ENCODE measurements at regions not wholly inside any gene's neighbourhood (a gene's known extent, or its start where the extent isn't known, plus 50 kb on each side); places are given as distances from the start of the nearest gene placed in this dataset.
A peak's percentile ranks its signal among the peaks of the same experiment; 100 is the strongest.

DNA sequence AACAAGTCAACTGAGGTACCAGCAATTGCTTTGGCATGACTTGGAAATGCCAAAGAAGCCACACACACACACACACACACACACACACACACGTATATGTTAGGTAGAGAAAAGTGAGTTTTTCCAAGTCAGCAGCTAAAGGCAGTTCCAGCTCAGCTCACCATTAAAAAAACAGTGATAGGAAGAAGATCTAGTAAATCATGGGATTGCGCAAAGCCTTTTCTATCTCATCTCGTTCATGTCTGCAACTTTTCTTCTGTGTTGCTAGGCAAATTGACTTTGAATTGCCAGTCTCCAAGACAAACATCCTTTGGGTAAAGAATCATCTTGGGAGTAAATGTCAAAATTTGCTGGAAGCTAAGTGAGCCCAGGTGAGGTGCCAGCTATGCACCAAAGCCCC is 500.1 kb downstream of the ENC1 start:
- DNase-seq (ENCODE audit: low spot score), result no peak
- no peak for ATAC-seq
- intact Hi-C loops (cut with DNase I), result no loop called here

- no peak for ATAC-seq
- intact Hi-C loops (cut with DNase I), result no loop called here
These were observed 500.9 kb downstream of the ENC1 start for GRCh38 chr5:74139589-74139988.

DNA sequence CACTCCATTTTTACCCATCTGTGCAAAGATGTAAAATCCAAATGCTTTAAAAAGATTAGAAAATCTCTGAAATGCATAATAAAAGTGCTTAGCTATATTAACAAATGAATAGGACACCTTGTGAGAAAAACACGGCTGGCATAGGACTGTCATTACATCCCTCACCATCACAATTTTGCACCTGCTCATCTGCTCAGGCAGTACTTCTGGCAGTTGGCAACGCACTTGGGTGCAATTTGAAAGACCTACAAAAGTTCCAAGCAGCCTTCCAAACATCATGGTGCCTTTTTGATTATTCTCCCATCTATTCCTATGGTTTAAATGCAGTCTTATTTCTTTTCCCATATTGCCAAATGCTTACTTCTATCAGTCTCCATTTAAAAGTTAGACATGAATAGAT is 501.8 kb downstream of the ENC1 start:
- ATAC-seq (no peak), DNase-seq (ENCODE audit: low spot score) (no peak)
- intact Hi-C loops (cut with DNase I), result no loop called here

More at GRCh38 chr5:74139589-74139988, 500.9 kb downstream of the ENC1 start:
- no peak for DNase-seq (ENCODE audit: low spot score)

GRCh38 chr5:74136276-74136825 is 504.2 kb downstream of the ENC1 start:
- no peak for ATAC-seq

DNA sequence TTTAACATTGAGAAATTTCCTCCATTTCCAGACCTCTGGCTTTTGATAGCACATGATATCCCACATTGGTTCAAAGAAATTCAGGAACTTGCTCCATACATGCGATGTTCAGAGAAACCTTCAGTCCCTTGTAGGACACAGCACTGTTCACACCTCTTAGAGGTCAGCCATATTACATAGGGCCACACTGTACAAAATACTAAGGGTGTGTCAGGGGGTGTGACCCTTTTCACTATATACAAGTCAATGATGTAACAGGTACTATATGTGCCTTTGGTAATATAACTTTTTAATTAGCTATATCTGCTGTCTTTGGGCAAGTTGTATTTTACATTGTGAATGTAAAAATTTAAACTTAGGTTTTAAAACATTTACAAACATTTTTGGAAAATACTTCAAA is 505.5 kb downstream of the ENC1 start:
- intact Hi-C loops (cut with DNase I), result no loop called here
- DNase-seq (ENCODE audit: low spot score) (no peak), ATAC-seq (no peak)

More at GRCh38 chr5:74136276-74136825, 504.2 kb downstream of the ENC1 start:
- DNase-seq (ENCODE audit: low spot score), result no peak
- intact Hi-C loops (cut with DNase I), result no loop called here

DNA sequence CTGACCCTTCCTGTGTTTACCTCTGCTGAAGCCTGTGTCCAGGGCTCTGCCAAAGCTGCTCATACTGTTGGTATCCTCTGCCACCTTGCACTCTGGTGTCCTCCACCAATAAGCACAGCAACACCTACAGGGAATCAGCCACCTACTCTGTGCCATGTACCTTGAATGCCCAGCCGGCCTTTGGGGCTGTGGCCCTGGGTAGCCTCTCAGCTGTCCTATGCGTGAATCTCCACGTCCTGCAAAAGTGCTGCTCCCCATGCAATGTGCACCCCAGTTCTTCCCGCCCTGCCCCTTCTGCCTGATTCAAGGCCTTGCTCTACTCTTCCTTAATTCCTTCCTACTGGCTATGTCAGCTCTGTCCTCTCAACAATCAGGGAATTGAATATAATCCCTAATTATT is 506.5 kb downstream of the ARHGEF28 start:
- ATAC-seq (no peak), DNase-seq (ENCODE audit: low spot score) (no peak)
- intact Hi-C loops (cut with DNase I), result no loop called here

GRCh38 chr5:74131250-74131649 is 505.3 kb downstream of the ARHGEF28 start:
- intact Hi-C loops (cut with DNase I), result no loop called here
- no peak for ATAC-seq
- no peak for DNase-seq (ENCODE audit: low spot score)

DNA sequence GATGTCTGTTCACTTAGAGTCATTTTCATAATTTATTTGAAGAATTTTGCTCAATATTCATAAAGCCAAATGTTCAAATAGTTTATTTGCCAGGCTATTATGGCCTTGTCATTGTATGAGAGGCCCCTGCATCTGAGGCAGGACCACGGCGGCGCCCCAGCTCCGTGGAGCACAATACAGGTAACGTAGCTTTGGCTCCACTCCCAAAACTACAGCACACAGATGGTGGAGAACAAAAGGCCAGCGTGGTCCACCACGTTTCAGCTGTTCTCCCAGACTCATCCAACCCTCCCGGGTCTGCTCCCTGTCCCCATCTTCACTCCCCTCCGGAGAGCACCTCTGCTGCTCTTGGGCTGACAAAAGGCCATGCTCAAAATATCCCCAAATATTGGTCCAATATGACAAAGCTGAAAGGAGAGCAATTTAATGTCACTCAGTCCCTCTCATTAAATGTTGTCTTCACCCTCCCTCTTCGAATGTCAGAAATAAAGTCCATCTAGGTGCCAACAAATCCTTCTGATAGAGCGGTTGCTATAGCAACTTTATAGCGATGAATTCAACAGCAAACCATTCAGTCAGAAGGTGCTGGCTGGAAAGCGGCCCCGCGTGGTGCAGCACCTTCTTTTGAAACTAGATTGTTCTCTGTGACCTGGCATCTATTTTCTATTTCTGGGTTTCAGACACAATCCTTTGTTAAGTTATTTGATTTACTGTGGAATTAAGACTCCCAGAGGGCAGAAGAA is 504.3 kb downstream of the ARHGEF28 start:
- intact Hi-C loops (cut with DNase I), result no loop called here
- ATAC-seq (no peak), DNase-seq (ENCODE audit: low spot score) (no peak)

DNA sequence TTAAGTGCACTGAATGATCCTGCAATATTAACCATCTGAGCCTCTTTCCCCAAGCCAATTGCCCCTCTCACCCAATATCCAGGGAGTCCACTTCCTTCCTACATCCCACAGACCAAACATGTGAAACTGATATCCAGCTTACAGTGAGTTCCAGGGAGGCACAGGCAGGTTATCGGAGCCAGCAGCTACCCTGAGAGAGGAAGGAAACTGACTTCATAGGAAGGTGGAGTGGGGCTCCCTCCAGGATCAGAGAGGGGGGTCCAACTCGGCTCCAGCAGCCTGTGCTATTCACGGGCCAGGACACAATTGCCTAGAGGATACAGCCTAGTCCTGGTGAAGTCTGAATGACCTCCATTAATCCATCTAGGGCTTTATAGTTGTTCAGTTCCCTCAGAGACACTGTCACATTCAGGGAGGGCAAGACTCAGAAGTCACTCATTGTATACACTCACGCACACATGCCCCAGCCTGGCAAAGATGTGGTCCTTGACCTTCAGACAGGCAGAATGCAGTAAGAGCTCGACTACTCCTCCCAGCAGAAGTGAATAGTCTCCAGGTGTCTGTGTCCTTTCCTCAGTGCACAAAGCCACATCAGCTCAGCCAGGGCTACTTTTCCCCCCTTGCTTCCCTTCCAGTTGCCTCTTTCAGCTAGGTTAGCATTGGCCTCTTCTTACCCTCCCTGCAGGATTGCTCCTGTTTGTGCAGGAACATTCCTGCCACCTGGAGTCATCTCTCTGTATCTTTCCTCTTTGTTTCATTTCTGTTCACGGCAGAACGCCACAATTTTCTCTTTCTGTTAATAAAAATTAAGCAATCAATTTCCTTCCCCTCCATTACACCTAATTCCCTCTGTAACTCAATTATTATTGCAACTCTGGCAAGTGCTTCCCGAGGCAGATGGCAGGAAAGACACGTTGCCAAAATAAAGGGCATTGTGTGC is 501.7 kb downstream of the ARHGEF28 start:
- intact Hi-C loops (cut with DNase I), result no loop called here
- ATAC-seq (peak; percentile 73), DNase-seq (ENCODE audit: low spot score) (no peak)

DNA sequence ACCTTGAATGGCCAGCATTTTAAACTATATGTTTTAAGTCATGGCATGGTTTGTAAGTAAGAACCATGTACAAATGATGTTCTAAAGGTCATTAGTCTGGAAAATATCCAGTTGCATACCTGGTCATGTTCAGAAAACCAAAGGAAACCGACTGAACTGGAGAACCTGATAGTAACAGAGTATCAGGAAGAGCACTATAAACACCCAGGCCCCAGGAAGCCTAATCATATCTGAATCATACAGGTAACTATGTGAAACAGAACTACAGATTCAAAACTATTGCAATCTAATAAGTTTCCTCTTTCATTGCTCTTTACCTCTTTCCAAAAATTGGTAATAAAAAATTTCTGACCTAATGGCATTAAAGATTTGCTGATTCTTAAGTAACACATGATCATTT is 500.3 kb downstream of the ARHGEF28 start:
- DNase-seq (ENCODE audit: low spot score) (no peak), ATAC-seq (no peak)
- intact Hi-C loops (cut with DNase I), result no loop called here

DNA sequence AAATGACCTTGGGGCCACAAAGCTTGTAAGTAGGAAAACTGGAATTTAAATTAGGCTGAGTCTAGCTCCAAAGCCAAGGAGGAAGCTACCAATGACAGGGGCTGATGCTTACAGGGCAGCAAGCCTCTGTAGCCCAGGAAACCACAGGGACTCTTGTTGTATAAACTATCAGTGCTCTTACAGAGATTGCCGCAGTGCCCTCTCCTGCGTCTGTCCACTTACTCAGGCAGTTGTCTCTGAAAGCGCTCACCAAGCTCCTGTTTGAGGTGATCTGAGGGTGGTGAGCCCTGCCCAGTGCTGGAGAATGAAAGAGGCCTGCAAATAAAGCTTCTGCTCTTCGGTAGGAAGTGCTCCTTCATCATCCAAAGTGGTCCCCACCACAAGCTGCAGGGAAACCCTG is 498.8 kb downstream of the ARHGEF28 start:
- DNase-seq (ENCODE audit: low spot score), result no peak
- intact Hi-C loops (cut with DNase I), result no loop called here
- no peak for ATAC-seq

DNA sequence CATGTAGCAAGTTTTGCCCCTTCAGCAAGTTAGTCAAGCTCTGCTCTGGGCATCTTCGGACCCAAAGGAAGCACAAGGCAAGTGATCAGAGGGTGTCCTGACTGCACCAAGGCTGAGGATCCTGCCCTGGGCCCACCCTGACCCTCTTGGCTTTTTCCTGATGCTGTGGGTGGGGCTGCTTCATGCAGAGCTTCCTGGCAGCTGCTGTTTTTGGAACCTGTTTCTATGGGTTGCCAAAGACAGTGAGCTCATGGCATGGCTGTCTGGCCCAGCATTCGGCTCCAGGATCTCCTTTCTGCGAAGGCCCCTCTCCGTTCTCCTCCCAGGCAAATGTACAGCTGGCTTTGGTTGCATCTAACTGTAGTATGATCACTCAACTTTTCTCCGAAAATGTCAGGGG is 497.9 kb downstream of the ARHGEF28 start:
- ATAC-seq, result no peak

GRCh38 chr5:74122979-74123590 is 497.1 kb downstream of the ARHGEF28 start:
- ATAC-seq (no peak), DNase-seq (ENCODE audit: low spot score) (no peak)
- intact Hi-C loops (cut with DNase I), result no loop called here

More for the DNA sequence above, 497.9 kb downstream of the ARHGEF28 start:
- intact Hi-C loops (cut with DNase I), result no loop called here
- no peak for DNase-seq (ENCODE audit: low spot score)

DNA sequence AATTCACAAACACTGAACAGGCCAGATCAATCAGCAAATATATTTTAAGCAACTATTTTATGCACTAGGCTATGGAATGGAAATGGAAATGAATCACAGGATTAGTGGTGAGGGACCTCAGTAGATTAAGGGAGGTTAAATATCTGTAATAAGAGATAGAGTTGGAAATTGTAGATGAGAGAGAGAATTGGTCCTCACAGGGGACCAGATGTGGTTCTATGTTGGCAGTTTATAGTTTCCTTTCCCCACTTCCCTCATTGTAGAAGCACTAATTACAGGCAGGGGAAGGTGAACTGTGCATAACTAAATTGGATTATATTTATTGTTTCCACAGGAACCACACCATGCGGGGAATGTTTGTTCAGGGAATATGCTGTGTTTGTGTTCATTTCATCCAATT is 496.2 kb downstream of the ARHGEF28 start:
- intact Hi-C loops (cut with DNase I), result no loop called here
- ATAC-seq (no peak), DNase-seq (ENCODE audit: low spot score) (no peak)

DNA sequence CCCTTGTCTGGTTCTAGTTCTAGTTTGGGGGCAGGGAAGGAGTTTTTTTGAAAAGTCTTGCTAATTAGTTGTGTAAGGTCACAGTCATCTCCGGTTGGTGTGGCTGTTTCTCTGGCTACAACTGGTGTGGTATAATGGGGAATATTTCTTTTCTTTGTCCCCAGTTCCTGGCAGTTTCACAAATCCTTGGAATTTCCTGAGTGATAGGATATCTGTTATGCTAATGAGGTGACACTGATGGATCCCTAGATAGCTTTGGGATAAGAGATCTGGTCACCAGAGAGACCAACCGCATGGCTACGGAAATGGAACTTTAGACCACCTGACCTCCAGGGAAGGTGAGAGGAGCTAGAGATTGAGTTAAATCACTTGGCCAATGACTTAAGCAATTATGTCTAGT is 494.6 kb downstream of the ARHGEF28 start:
- intact Hi-C loops (cut with DNase I), result no loop called here
- no peak for ATAC-seq
- DNase-seq (ENCODE audit: low spot score), result no peak

- ATAC-seq (no peak), DNase-seq (ENCODE audit: low spot score) (no peak)
- intact Hi-C loops (cut with DNase I), result no loop called here
These were observed 492.1 kb downstream of the ARHGEF28 start for GRCh38 chr5:74118071-74118470.

- DNase-seq (ENCODE audit: low spot score), result no peak
- no peak for ATAC-seq
- intact Hi-C loops (cut with DNase I), result no loop called here
These were observed 491.0 kb downstream of the ARHGEF28 start for GRCh38 chr5:74116984-74117383.

DNA sequence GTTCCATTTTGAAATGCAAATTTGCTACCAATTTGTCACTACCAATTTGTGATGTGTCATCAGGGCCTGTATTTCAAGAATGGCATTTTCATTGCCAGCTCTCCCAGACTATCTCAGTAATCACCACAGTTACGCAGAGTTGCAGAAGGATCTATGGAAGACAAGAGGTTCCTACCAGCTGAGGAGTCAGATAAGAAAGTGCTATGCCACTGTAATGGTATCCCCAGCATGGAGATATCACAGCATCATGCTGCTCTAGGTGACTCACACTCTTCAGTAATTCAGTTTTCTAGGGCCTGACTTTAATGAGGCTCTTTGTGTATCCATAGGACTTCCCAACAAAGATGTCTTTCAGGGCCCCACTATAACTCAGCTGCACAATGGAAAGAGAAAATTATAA is 490.3 kb downstream of the ARHGEF28 start:
- DNase-seq (ENCODE audit: low spot score) (no peak), ATAC-seq (no peak)
- intact Hi-C loops (cut with DNase I), result no loop called here

DNA sequence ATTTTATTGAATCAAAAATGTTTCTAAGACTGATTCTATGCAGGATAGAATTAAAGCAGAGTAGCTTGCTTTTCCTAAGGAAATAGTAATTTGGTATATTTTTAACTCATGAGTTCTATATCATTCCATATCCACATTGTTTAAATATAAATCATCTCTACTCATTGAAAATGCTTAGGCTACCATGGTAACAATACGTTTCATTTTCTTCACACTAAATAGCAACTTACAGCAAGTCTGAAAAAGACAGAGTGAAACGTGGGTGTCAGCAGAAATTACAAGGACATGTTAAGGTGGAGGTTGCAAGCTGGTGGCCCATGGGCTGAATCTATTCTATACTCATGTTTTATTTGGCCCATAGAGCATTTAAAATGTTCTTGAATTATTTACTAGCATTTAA is 487.9 kb downstream of the ARHGEF28 start:
- intact Hi-C loops (cut with DNase I), result no loop called here
- DNase-seq (ENCODE audit: low spot score) (no peak), ATAC-seq (no peak)

DNA sequence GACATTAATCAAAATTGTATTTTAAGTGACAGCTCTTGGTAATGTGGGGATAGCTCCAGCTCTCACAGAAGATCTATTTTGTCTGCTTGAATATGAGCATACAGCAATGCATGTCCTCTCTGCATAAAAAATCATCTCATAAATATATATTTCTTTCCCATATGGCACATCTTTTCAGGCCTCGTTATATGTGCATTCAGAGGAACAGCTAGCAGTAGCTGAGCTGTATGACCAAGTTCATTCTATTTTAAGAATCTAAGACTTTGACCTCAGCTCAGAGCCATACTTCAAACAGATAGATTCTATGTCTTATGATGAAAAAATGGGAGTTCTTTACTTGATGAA is 487.2 kb downstream of the ARHGEF28 start:
- intact Hi-C loops (cut with DNase I), result no loop called here
- no peak for DNase-seq (ENCODE audit: low spot score)

More for the DNA sequence above, 487.2 kb downstream of the ARHGEF28 start:
- no peak for ATAC-seq

Data from sciatic nerve (tissue), 2 donors.